ENCODE measurements at regions not wholly inside any gene's neighbourhood (a gene's known extent, or its start where the extent isn't known, plus 50 kb on each side); places are given as distances from the start of the nearest gene placed in this dataset.
"Not testable (repeated sequence)": the region's sequence is repeated elsewhere in the genome, so short reads cannot be mapped to it uniquely, and the experiment has no call there.

DNA sequence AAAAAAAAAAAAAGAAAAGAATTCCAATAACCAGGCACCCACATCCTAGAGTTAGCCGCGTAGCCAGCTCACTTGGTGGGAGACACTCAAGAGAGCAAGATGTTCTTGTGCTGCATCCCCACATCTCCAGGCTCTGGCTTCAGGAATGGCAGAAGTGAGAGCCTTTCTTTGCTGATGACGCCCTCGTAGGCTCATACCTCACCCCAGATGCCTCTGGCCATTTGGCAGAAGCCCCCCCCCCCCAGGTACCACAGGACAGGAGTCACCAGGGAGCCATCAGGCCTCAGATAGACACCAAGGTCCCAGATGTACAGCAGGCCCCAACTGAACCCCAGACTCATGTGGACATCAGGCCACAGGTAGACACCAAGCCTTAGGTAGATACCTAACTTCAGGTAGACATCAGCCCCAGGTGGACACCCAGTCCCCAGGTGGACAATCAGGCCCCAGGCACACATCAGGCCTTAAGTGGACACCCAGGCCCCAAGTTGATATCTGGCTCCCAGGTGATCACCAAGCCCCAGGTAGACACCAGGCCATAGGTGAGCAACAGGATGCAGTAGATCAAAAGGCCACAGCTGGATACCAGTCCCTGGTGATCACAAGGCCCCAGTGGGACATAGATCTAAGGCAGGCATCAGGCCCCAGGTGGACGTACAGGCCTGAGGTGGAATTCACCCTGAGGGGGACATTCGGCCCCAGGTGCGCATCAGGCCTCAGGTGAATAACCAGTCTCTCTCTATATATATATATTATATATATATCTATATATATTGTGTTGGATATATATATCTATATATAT lies 202.5 kb downstream of the POTEM start:
- H3K27me3 ChIP-seq (ENCODE audit: control insufficient read depth, insufficient read depth, low read length); H3K27ac ChIP-seq (ENCODE audit: low read depth in 2 of 2, low read length in 2 of 2); H3K4me3 ChIP-seq (ENCODE audit: low read length in 3 of 3); FAIRE-seq; H3K9ac ChIP-seq (ENCODE audit: low read length in 3 of 3); intact Hi-C loops (cut with DNase I); H3K9me3 ChIP-seq (ENCODE audit: control insufficient read depth in 2 of 3, insufficient read depth in 1 of 3, low read length in 3 of 3); H3K36me3 ChIP-seq (ENCODE audit: control insufficient read depth in 2 of 3, insufficient read depth in 3 of 3, low read length in 3 of 3); H3K4me1 ChIP-seq (ENCODE audit: control insufficient read depth in 2 of 3, insufficient read depth in 2 of 3, low read depth in 1 of 3, low read length in 3 of 3); DNase-seq: not testable (repeated sequence)

DNA sequence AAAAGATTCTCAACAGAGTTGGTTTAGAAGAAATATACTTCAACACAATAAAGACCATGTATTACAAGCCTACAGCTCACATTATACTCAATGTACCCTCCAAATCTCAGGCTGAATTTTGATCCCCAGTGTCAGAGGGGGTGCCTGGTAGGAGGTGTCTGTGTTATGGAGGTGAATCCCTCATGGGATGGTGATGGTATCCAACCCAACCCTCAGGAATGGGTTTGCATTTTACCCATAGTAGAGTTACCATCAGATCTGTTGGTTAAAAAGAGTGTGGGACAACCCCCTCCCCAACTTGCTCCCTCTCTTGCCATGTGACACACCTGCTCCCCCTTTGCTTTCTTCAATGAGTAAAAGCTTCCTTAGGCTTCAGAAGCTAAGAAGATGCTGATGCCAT lies 205.5 kb downstream of the POTEM start:
- H3K9me3 ChIP-seq (ENCODE audit: control insufficient read depth in 2 of 3, insufficient read depth in 1 of 3, low read length in 3 of 3); H3K9ac ChIP-seq (ENCODE audit: low read length in 3 of 3); H3K27me3 ChIP-seq (ENCODE audit: control insufficient read depth, insufficient read depth, low read length); FAIRE-seq; H3K36me3 ChIP-seq (ENCODE audit: control insufficient read depth in 2 of 3, insufficient read depth in 3 of 3, low read length in 3 of 3); intact Hi-C loops (cut with DNase I); H3K27ac ChIP-seq (ENCODE audit: low read depth in 2 of 2, low read length in 2 of 2); H3K4me3 ChIP-seq (ENCODE audit: low read length in 3 of 3); H3K4me1 ChIP-seq (ENCODE audit: control insufficient read depth in 2 of 3, insufficient read depth in 2 of 3, low read depth in 1 of 3, low read length in 3 of 3); DNase-seq: not testable (repeated sequence)

DNA sequence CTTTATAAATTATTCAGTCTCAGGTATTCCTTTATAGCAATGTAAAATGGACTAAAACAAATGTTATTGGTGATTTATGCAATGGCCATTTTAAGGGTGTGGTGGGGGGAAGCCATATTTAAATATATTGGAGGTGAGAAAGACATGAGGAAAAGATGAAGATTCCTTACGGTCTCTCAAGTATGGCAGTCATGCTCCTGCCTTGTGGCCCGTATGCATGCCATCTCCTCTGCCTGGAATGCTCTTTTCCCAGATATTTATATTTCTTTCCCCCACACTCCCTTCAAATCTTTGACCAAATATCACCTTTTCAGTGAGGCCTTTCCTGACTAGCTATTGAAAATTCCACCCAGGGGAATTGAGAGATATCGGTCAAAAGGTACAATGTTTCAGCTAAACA lies 206.0 kb downstream of the POTEM start:
- H3K27ac ChIP-seq (ENCODE audit: low read depth in 2 of 2, low read length in 2 of 2); H3K9me3 ChIP-seq (ENCODE audit: control insufficient read depth in 2 of 3, insufficient read depth in 1 of 3, low read length in 3 of 3); H3K27me3 ChIP-seq (ENCODE audit: control insufficient read depth, insufficient read depth, low read length); DNase-seq; H3K4me3 ChIP-seq (ENCODE audit: low read length in 3 of 3); FAIRE-seq; H3K9ac ChIP-seq (ENCODE audit: low read length in 3 of 3); H3K4me1 ChIP-seq (ENCODE audit: control insufficient read depth in 2 of 3, insufficient read depth in 2 of 3, low read depth in 1 of 3, low read length in 3 of 3); intact Hi-C loops (cut with DNase I); H3K36me3 ChIP-seq (ENCODE audit: control insufficient read depth in 2 of 3, insufficient read depth in 3 of 3, low read length in 3 of 3): not testable (repeated sequence)

DNA sequence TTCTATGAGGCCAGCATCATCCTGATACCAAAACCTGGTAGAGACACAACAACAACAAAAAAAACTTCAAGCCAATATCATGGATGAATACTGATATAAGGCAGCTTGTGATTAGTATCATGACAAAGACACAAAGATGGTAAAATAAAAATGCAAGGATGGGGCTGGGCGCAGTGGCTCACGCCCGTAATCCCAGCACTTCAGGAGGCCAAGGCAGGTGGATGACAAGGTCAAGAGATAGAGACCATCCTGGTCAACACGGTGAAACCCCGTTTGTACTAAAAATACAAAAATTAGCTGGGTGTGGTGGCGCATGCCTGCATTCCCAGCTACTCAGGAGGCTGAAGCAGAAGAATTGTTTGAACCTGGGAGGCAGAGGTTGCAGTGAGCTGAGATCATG lies 210.2 kb downstream of the POTEM start:
- FAIRE-seq; DNase-seq; H3K4me1 ChIP-seq (ENCODE audit: control insufficient read depth in 2 of 3, insufficient read depth in 2 of 3, low read depth in 1 of 3, low read length in 3 of 3); H3K27me3 ChIP-seq (ENCODE audit: control insufficient read depth, insufficient read depth, low read length); H3K27ac ChIP-seq (ENCODE audit: low read depth in 2 of 2, low read length in 2 of 2); H3K36me3 ChIP-seq (ENCODE audit: control insufficient read depth in 2 of 3, insufficient read depth in 3 of 3, low read length in 3 of 3); H3K9me3 ChIP-seq (ENCODE audit: control insufficient read depth in 2 of 3, insufficient read depth in 1 of 3, low read length in 3 of 3); H3K4me3 ChIP-seq (ENCODE audit: low read length in 3 of 3); H3K9ac ChIP-seq (ENCODE audit: low read length in 3 of 3); intact Hi-C loops (cut with DNase I): not testable (repeated sequence)

DNA sequence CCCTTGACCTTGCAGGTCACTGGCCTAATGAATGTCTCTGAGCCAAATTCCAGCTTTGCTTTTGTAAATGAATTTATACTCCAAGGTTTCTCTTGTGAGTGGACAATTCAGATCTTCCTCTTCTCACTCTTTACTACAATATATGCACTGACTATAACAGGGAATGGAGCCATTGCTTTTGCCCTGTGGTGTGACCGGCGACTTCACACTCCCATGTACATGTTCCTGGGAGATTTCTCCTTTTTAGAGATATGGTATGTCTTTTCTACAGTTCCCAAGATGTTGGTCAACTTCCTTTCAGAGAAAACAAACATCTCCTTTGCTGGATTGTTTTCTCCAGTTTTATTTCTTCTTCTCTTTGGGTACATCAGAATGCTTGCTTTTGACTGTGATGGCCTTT lies 213.1 kb downstream of the POTEM start:
- H3K27me3 ChIP-seq (ENCODE audit: control insufficient read depth, insufficient read depth, low read length); intact Hi-C loops (cut with DNase I); H3K36me3 ChIP-seq (ENCODE audit: control insufficient read depth in 2 of 3, insufficient read depth in 3 of 3, low read length in 3 of 3); DNase-seq; H3K4me3 ChIP-seq (ENCODE audit: low read length in 3 of 3); FAIRE-seq; H3K9ac ChIP-seq (ENCODE audit: low read length in 3 of 3); H3K9me3 ChIP-seq (ENCODE audit: control insufficient read depth in 2 of 3, insufficient read depth in 1 of 3, low read length in 3 of 3); H3K4me1 ChIP-seq (ENCODE audit: control insufficient read depth in 2 of 3, insufficient read depth in 2 of 3, low read depth in 1 of 3, low read length in 3 of 3); H3K27ac ChIP-seq (ENCODE audit: low read depth in 2 of 2, low read length in 2 of 2): not testable (repeated sequence)

DNA sequence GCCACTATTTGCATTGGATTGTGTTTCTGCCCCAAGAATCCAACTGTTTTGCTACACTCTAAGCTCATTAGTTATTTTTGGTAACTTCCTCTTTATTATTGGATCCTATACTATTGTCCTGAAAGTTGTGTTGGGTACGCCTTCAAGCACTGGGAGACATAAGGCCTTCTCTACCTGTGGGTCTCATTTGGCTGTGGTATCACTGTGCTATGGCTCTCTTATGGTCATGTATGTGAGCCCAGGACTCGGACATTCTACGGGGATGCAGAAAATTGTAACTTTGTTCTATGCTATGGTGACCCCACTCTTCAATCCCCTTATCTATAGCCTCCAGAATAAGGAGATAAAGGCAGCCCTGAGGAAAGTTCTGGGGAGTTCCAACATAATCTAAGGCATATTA lies 213.6 kb downstream of the POTEM start:
- H3K4me3 ChIP-seq (ENCODE audit: low read length in 3 of 3); DNase-seq; H3K9ac ChIP-seq (ENCODE audit: low read length in 3 of 3); H3K36me3 ChIP-seq (ENCODE audit: control insufficient read depth in 2 of 3, insufficient read depth in 3 of 3, low read length in 3 of 3); intact Hi-C loops (cut with DNase I); H3K9me3 ChIP-seq (ENCODE audit: control insufficient read depth in 2 of 3, insufficient read depth in 1 of 3, low read length in 3 of 3); H3K27me3 ChIP-seq (ENCODE audit: control insufficient read depth, insufficient read depth, low read length); FAIRE-seq; H3K27ac ChIP-seq (ENCODE audit: low read depth in 2 of 2, low read length in 2 of 2); H3K4me1 ChIP-seq (ENCODE audit: control insufficient read depth in 2 of 3, insufficient read depth in 2 of 3, low read depth in 1 of 3, low read length in 3 of 3): not testable (repeated sequence)

DNA sequence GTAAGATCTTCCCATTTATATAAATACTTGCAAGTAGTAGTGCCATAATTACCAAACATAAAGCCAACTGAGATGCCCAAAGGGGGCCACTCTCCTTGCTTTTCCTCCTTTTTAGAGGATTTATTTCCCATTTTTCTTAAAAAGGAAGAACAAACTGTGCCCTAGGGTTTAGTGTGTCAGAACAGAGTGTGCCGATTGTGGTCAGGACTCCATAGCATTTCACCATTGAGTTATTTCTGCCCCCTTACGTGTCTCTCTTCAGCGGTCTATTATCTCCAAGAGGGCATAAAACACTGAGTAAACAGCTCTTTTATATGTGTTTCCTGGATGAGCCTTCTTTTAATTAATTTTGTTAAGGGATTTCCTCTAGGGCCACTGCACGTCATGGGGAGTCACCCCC lies 227.9 kb downstream of the POTEM start:
- DNase-seq; intact Hi-C loops (cut with DNase I); H3K27me3 ChIP-seq (ENCODE audit: control insufficient read depth, insufficient read depth, low read length); H3K9ac ChIP-seq (ENCODE audit: low read length in 3 of 3); H3K27ac ChIP-seq (ENCODE audit: low read depth in 2 of 2, low read length in 2 of 2); H3K4me1 ChIP-seq (ENCODE audit: control insufficient read depth in 2 of 3, insufficient read depth in 2 of 3, low read depth in 1 of 3, low read length in 3 of 3); H3K36me3 ChIP-seq (ENCODE audit: control insufficient read depth in 2 of 3, insufficient read depth in 3 of 3, low read length in 3 of 3); FAIRE-seq; H3K9me3 ChIP-seq (ENCODE audit: control insufficient read depth in 2 of 3, insufficient read depth in 1 of 3, low read length in 3 of 3); H3K4me3 ChIP-seq (ENCODE audit: low read length in 3 of 3): not testable (repeated sequence)

DNA sequence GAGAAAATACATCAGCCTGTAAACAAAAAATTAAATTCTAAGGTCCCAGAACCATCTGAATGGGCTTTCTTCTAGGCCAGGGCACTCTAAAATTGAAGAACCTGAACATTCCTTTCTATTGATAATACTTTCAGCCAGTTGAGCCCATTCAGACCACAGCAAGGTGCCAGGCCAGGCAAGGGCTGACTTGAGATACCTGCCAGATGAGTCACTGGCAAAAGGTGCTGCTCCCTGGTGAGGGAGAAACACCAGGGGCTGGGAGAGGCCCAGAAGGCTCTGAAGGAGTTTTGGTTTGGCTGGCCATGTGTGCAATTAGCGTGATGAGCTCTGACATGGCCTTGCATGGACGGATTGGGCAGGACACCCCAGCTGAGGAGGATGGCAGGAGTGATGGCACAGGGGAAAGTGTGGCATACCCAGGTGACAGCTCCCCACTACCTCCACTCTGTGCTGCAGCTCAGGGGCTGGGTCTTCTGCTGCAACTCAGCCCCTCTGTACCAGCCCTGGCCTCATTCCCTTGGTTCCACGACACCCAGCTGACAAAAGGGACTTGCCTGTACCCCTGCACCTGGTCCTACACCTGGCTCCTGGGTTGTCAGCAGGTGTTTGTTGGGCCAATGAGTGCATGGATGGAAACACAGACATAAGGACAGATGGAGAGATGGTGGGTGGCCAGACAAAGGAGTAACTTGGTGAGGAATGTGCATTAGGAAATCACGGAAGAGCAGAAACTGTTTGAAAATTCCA lies 230.4 kb downstream of the POTEM start:
- not testable (repeated sequence) for H3K4me1 ChIP-seq (ENCODE audit: control insufficient read depth in 2 of 3, insufficient read depth in 2 of 3, low read depth in 1 of 3, low read length in 3 of 3); FAIRE-seq

More for the DNA sequence above, 230.4 kb downstream of the POTEM start:
- H3K9me3 ChIP-seq (ENCODE audit: control insufficient read depth in 2 of 3, insufficient read depth in 1 of 3, low read length in 3 of 3); intact Hi-C loops (cut with DNase I); H3K27ac ChIP-seq (ENCODE audit: low read depth in 2 of 2, low read length in 2 of 2); H3K36me3 ChIP-seq (ENCODE audit: control insufficient read depth in 2 of 3, insufficient read depth in 3 of 3, low read length in 3 of 3); H3K9ac ChIP-seq (ENCODE audit: low read length in 3 of 3); H3K4me3 ChIP-seq (ENCODE audit: low read length in 3 of 3); DNase-seq; H3K27me3 ChIP-seq (ENCODE audit: control insufficient read depth, insufficient read depth, low read length): not testable (repeated sequence)

Measured in kidney (tissue), 10 donors.